Mesendoderm (in vitro differentiated cells): ENCODE measurements at regions not wholly inside any gene's neighbourhood (a gene's known extent, or its start where the extent isn't known, plus 50 kb on each side); places are given as distances from the start of the nearest gene placed in this dataset.

ENCODE experiments used
- DNase-seq: peaks from one replicate; pipeline ENCODE4 v3.0.0; 2013
- H2AK5ac ChIP-seq: 2 replicates; pipeline ENCODE4 v1.6.1; 2013; ENCODE audit warnings: low read length, inconsistent platforms
- H2BK120ac ChIP-seq: 2 replicates; pipeline ENCODE4 v1.6.1; 2013; ENCODE audit warnings: low read depth, mild to moderate bottlenecking, low read length, moderate library complexity, mixed read lengths
- H2BK15ac ChIP-seq: replicated peaks from 2 replicates; pipeline ENCODE4 v1.6.1; 2013; ENCODE audit warnings: low read depth, mild to moderate bottlenecking, moderate library complexity
- H2BK5ac ChIP-seq: 2 replicates; pipeline ENCODE4 v1.6.1; 2013; ENCODE audit warnings: low read length, inconsistent platforms
- H3K18ac ChIP-seq: 2 replicates; pipeline ENCODE4 v1.6.1; 2013; ENCODE audit warnings: mild to moderate bottlenecking, low read length, mixed read lengths
- H3K23ac ChIP-seq: one replicate; pipeline ENCODE4 v1.6.1; 2013; ENCODE audit warnings: low read length
- H3K27ac ChIP-seq: 2 replicates; pipeline ENCODE4 v1.5.1; 2013; ENCODE audit warnings: low read depth, mild to moderate bottlenecking, inconsistent platforms, low read length, moderate library complexity
- H3K27me3 ChIP-seq: 2 replicates; pipeline ENCODE4 v1.6.1; 2013; ENCODE audit warnings: low read length, control low read depth, mild to moderate bottlenecking, inconsistent platforms; ENCODE audit not compliant: insufficient read depth, poor library complexity
- H3K36me3 ChIP-seq: 2 replicates; pipeline ENCODE4 v1.6.1; 2013; ENCODE audit warnings: low read length, inconsistent platforms; ENCODE audit not compliant: control insufficient read depth, insufficient read depth
- H3K4ac ChIP-seq: one replicate; pipeline ENCODE4 v1.6.1; 2013; ENCODE audit warnings: low read depth, mild to moderate bottlenecking, low read length, moderate library complexity
- H3K4me1 ChIP-seq: 2 replicates; pipeline ENCODE4 v1.6.1; 2013; ENCODE audit warnings: low read depth, low read length, inconsistent platforms; ENCODE audit not compliant: control insufficient read depth
- H3K4me2 ChIP-seq: 2 replicates; pipeline ENCODE4 v1.6.1; 2013; ENCODE audit warnings: low read length
- H3K4me3 ChIP-seq: 2 replicates; pipeline ENCODE4 v1.5.1; 2013; ENCODE audit warnings: mild to moderate bottlenecking, low read length
- H3K56ac ChIP-seq: one replicate; pipeline ENCODE4 v1.6.1; 2013; ENCODE audit warnings: low read length
- H3K79me1 ChIP-seq: 2 replicates; pipeline ENCODE4 v1.6.1; 2013; ENCODE audit warnings: low read length, inconsistent platforms
- H3K79me2 ChIP-seq: 2 replicates; pipeline ENCODE4 v1.6.1; 2013; ENCODE audit warnings: mild to moderate bottlenecking, low read length; ENCODE audit not compliant: control insufficient read depth, insufficient read depth
- H3K9ac ChIP-seq: 2 replicates; pipeline ENCODE4 v1.6.1; 2013; ENCODE audit warnings: low read length, inconsistent platforms
- H4K5ac ChIP-seq: one replicate; pipeline ENCODE4 v1.6.1; 2013; ENCODE audit warnings: low read length
- H4K8ac ChIP-seq: one replicate; pipeline ENCODE4 v1.6.1; 2013; ENCODE audit warnings: low read depth, mild to moderate bottlenecking, control low read depth, low read length, moderate library complexity
- WGBS: extraction: QIAGEN DNeasy Blood & Tissue Kit; methylation state at CpG from one replicate; pipeline ENCODE4 v1.1.7; 2013; ENCODE audit warnings: low lambda C conversion rate, missing lambda C conversion rate; ENCODE audit not compliant: insufficient coverage; ENCODE audit errors: extremely low coverage; 5-methylcytosine and 5-hydroxymethylcytosine counted together

DNA sequence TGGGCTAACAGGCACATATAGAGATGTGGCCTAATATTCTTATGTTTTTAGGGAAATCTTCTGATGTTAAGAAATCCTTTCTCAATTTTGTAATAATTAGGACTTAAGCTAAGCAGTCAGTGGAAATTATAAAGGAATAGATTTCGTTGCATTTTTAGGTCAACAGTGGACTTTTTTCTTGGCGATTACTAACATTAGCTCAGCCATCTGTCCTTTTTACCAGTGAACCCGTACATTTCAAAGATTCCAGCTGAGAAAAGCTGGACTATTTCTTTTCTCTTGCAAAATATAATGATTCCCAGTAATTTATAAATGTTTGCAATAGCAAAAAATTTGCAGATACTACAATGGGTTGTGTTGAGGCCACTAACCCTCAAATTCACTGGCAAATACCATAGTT lies 54.9 kb upstream of the CA10 start:
- Histone ChIP-seq H3K27me3 (no peaks in the 10 kb centered on the region), H2AK5ac (no peak overlapping the region), H4K8ac (no peak overlapping the region), H3K23ac (no peak overlapping the region), H4K5ac (no peak overlapping the region), H3K56ac (no peak overlapping the region), H3K18ac (no peak overlapping the region), H3K27ac (no peak overlapping the region), H3K4me2 (no peak overlapping the region), H3K4me1 (no peaks in the 10 kb centered on the region), H2BK120ac (no peak overlapping the region), H3K36me3 (no peaks in the 10 kb centered on the region), H3K79me1 (no peaks in the 10 kb centered on the region), H2BK15ac (no peak overlapping the region), H3K4ac (no peak overlapping the region), H3K4me3 (no peak overlapping the region), H2BK5ac (no peak overlapping the region), H3K9ac (no peak overlapping the region), H3K79me2 (no peaks in the 10 kb centered on the region)
- WGBS, result no CpG with 5 or more reads among the region's 3 CpGs
- DNase-seq, result no peak

DNA sequence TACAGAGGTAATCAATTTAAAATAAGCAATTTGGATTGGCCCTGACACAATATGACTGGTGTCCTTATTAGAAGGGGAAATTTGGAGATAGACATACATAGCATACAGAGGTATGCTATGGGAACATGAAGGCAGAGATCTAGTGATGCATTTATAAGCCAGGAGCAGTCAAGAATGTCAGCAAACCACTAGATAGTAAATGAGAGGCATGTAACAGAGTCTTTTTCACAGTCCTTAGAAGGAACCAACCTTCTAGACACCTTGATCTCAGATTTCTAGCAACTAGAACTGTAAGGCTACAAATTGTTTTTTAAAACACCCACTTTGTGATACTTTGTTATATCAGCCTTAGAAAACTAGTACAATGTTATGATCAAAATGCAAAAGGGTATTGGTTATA lies 54.3 kb upstream of the CA10 start:
- Histone ChIP-seq H3K56ac (no peak overlapping the region), H2BK120ac (no peak overlapping the region), H3K79me1 (no peaks in the 10 kb centered on the region), H2BK5ac (no peak overlapping the region), H3K23ac (no peak overlapping the region), H3K36me3 (no peaks in the 10 kb centered on the region), H2AK5ac (no peak overlapping the region), H3K27me3 (no peaks in the 10 kb centered on the region), H4K5ac (no peak overlapping the region), H3K4me2 (no peak overlapping the region), H2BK15ac (no peak overlapping the region), H3K79me2 (no peaks in the 10 kb centered on the region), H3K9ac (no peak overlapping the region), H3K27ac (no peak overlapping the region), H4K8ac (no peak overlapping the region), H3K4me1 (no peaks in the 10 kb centered on the region), H3K4ac (no peak overlapping the region), H3K4me3 (no peak overlapping the region), H3K18ac (no peak overlapping the region)
- DNase-seq, result no peak

DNA sequence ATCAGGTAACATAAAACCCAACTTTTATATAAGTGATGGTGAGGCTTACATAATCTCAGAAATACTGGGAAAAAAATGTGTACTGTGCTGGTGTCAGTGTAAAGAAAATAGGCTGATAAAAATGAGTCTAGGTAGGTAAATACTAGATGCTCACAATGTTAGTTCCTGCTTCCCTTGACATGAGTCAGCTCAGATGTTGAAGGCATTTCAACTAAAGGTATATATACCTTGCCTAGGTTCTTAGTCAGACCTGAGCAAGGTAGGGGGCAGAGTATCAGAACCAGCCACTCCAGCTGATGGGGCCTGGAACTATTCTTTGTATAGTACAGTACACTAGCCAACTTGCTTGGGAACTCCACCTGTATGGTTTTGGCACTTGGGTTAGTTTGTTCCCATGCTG lies 51.0 kb upstream of the CA10 start:
- Histone ChIP-seq H3K9ac (no peak overlapping the region), H3K36me3 (no peaks in the 10 kb centered on the region), H3K18ac (no peak overlapping the region), H3K79me2 (no peaks in the 10 kb centered on the region), H3K56ac (no peak overlapping the region), H3K4me3 (no peak overlapping the region), H2BK5ac (no peak overlapping the region), H3K4me2 (no peak overlapping the region), H2BK15ac (no peak overlapping the region), H2BK120ac (no peak overlapping the region), H4K5ac (no peak overlapping the region), H2AK5ac (no peak overlapping the region), H3K79me1 (no peaks in the 10 kb centered on the region), H4K8ac (no peak overlapping the region), H3K23ac (no peak overlapping the region), H3K27me3 (no peaks in the 10 kb centered on the region), H3K4ac (no peak overlapping the region), H3K27ac (no peak overlapping the region), H3K4me1 (no peaks in the 10 kb centered on the region)
- DNase-seq, result no peak
